ENCODE measurements at regions not wholly inside any gene's neighbourhood (a gene's known extent, or its start where the extent isn't known, plus 50 kb on each side); places are given as distances from the start of the nearest gene placed in this dataset.

DNA sequence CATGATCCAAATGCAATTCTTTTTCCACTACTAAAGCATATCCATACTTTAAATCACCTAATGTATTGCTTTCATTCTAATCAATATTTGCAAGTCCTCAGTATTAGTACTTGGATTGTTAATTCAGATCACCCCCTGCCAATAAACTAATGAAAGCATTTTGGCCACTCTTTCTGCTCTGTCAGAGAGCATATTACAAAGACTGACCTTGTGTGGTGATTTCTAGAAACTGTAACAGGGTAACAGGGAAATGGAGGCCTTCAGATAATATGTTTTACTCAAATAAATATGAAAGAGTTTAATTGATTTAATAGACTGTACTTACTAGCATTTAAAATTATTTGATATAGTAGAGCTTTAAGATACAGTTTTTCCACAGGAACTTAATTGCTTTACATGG is 453.0 kb downstream of the KCNJ3 start:
- Histone ChIP-seq H3K79me2 (ENCODE audit: insufficient read depth, low read length) (no peaks in the 10 kb centered on the region), H2AFZ (ENCODE audit: low read length) (no peak overlapping the region), H2BK20ac (ENCODE audit: low read depth, low read length, poor library complexity, severe bottlenecking) (no peak overlapping the region), H2BK5ac (ENCODE audit: insufficient read length, low read length) (no peak overlapping the region), H4K20me1 (ENCODE audit: control insufficient read depth, insufficient read depth, insufficient read length) (no peaks in the 10 kb centered on the region), H3T11ph (ENCODE audit: low read length) (no peak overlapping the region), H3K23me2 (ENCODE audit: insufficient read length, low read depth, low read length, poor library complexity, severe bottlenecking) (no peaks in the 10 kb centered on the region), H3K27ac (ENCODE audit: insufficient read length, low read depth, low read length) (no peak overlapping the region), H4K91ac (ENCODE audit: insufficient read length, low read depth, low read length) (no peak overlapping the region), H3K4ac (ENCODE audit: low read depth, low read length) (no peak overlapping the region), H3K23ac (ENCODE audit: insufficient read length, low read depth, low read length) (no peak overlapping the region), H2BK120ac (ENCODE audit: low read depth, low read length, poor library complexity, severe bottlenecking) (no peak overlapping the region), H3K14ac (ENCODE audit: insufficient read depth, low read length) (no peak overlapping the region), H2BK12ac (ENCODE audit: insufficient read length, low read depth, low read length) (no peak overlapping the region), H4K8ac (replicated peaks; ENCODE audit: insufficient read length, low read depth, low read length) (no peak overlapping the region), H2AK5ac (ENCODE audit: insufficient read length, low read length) (no peak overlapping the region), H3K9ac (ENCODE audit: extremely low read depth, insufficient read length, low read length) (no peak overlapping the region), H3K18ac (ENCODE audit: insufficient read length, low read depth, low read length) (no peak overlapping the region), H3K79me1 (ENCODE audit: insufficient read depth, low read depth, low read length, poor library complexity, severe bottlenecking) (no peaks in the 10 kb centered on the region), H3K9me3 (ENCODE audit: control insufficient read depth, low read depth, low read length) (no peaks in the 10 kb centered on the region), H3K56ac (ENCODE audit: insufficient read length, low read depth, low read length) (no peak overlapping the region), H3K27me3 (ENCODE audit: insufficient read depth, low read length) (no peaks in the 10 kb centered on the region), H3K4me1 (ENCODE audit: insufficient read depth, low read length) (no peaks in the 10 kb centered on the region; the same call in 1 of the 2 replicates), H3K4me2 (ENCODE audit: insufficient read depth, insufficient read length, low read length) (no peak overlapping the region), H4K5ac (ENCODE audit: insufficient read length, low read depth, low read length) (no peak overlapping the region), H2BK15ac (ENCODE audit: low read depth, low read length) (no peak overlapping the region)
- Mint-ChIP-seq H3K27me3 (ENCODE audit: low read depth) (no peaks in the 10 kb centered on the region), H3K27ac (no peak overlapping the region), H3K36me3 (ENCODE audit: insufficient read depth in 1 of 3, low read depth in 3 of 3) (no peaks in the 10 kb centered on the region), H3K9me3 (no peaks in the 10 kb centered on the region), H3K4me1 (peaks cover 6 to 8% of the 10 kb centered on the region in 2 experiments), H3K4me3 (no peak overlapping the region)
- TF ChIP-seq, protein P1, sequence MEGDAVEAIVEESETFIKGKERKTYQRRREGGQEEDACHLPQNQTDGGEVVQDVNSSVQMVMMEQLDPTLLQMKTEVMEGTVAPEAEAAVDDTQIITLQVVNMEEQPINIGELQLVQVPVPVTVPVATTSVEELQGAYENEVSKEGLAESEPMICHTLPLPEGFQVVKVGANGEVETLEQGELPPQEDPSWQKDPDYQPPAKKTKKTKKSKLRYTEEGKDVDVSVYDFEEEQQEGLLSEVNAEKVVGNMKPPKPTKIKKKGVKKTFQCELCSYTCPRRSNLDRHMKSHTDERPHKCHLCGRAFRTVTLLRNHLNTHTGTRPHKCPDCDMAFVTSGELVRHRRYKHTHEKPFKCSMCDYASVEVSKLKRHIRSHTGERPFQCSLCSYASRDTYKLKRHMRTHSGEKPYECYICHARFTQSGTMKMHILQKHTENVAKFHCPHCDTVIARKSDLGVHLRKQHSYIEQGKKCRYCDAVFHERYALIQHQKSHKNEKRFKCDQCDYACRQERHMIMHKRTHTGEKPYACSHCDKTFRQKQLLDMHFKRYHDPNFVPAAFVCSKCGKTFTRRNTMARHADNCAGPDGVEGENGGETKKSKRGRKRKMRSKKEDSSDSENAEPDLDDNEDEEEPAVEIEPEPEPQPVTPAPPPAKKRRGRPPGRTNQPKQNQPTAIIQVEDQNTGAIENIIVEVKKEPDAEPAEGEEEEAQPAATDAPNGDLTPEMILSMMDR (conservative IDR thresholded peaks at IDR 0.05): no peak
- DNase-seq: no peak

Data from H9 (cell line).